D341Med (cell line): ENCODE measurements at regions not wholly inside any gene's neighbourhood (a gene's known extent, or its start where the extent isn't known, plus 50 kb on each side); places are given as distances from the start of the nearest gene placed in this dataset.
A peak's percentile ranks its signal among the peaks of the same experiment; 100 is the strongest.
"Not testable (repeated sequence)": the region's sequence is repeated elsewhere in the genome, so short reads cannot be mapped to it uniquely, and the experiment has no call there.

Experiments used
- DNase-seq: peaks from one replicate; pipeline ENCODE4 v3.0.0; 2012; ENCODE audit warnings: low spot score

DNA sequence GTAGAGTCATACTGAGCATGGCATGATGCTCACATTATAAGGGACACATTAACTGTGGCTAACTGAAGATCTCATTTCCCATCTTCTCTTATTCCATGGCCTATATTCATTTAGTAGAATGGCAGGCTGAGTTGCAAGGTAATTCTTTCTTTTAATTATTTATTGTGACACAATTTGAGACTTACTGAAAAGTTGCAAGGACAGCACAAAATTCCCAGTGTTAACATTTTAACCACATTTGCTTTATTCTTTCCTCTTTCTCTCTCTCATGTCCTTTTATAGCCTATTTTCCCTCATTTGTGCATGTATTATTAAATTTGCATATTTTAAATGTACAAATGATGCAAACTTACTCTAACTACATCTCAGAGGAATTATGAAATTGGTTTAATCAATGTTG lies 366.1 kb upstream of the RPS23 start:
- no peak for DNase-seq

DNA sequence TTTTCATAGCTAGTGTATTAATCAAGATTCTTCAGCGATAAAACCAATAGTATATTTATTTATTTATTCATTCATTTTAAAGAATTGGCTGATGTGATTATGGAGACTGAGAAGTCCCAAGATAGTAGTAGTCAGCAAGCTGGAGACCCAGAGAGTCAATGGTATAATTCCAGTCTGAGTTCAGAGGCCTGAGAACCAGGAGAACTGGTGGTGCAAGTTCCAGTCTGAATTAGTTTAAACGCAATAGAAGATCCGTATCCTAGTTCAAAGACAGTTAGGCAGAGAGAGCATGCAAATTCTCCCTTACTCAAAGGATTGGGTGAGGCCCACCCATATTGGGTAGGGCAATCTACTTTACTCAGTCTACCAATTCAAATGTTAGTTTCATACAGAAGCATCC lies 364.2 kb upstream of the RPS23 start:
- DNase-seq = no peak

DNA sequence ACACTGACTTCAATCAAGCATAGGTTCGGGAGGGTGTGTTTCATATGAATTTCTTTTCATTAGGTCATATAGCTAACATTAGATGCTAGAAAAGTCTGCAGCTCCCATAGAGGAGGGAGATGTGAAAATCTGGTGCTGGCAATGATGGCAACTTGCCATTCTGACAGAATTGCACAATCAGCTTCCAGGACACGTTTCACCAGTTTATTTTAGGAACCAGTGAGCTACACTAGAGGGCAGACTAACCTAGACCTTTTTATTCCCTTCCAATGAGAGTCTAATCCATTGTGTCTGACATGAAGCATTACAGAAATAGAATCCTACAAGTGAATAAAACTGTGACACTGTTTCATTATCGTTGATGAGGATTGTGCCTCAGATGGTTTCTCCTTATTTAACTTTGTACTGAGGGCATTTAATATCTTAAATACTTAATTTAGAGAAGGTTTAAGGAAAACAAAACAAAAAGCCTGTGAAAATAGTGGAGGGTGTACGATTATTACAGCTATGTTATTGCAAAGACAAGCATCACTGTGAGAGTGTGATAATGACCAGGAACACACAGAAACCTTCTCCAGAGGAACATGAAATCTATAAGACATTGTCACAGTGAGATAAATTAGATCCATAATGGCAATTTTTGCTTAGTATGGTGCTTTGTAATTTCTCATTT lies 363.3 kb upstream of the RPS23 start:
- DNase-seq = peak; percentile 67

DNA sequence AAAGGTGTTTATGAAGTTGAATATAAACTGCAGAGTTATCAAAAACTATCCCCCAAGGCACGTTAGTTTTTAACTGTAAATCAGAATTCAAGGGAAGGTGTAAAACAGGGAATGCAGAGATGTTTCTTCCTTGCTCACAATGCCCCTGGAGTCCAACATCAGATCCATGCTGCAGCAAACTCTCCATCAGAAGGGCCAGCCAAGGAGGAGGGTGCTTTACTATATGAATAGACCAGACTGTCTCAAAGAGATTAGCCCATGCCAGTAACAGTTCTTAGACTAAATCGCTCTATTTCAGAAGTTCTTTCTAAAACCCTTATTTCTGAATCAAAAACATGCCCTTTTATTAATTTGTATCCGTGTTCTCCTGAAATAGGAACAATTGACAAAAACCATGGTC lies 362.8 kb upstream of the RPS23 start:
- peak; percentile 27 for DNase-seq

DNA sequence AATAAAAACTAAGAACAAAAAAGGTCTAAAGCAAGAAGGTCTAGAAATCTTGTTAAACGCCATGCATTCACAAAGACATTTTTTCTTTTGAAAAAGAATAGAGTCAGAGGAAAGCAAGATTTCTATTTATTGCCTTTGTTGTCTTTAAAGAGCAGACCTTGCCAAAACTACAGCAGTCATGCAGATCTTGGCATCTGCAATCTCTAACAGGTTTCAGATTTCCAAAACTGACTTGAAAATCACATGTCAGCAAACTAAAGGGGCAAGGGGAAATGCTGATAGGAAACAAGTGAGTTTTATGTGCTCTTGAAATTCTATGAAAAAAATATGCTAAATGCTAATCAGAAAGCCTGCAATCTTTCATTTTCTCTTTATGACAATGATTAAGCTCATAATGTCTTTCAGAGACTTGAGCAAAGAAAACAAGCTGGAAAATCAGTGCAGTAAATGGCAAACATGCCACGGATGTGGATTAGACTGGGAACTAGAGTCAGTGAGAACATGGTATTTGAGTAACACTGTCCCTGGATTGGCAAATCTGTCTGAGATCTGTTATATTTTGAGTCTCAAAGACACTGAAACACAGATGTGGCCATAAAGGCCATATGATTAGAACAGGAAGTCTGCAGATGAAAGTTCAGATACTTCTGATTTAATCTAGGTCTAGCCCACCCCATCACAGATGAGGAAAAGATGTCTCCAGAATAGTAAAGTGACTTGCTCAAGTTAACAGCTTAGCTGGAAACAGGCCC lies 361.4 kb upstream of the RPS23 start:
- no peak for DNase-seq

DNA sequence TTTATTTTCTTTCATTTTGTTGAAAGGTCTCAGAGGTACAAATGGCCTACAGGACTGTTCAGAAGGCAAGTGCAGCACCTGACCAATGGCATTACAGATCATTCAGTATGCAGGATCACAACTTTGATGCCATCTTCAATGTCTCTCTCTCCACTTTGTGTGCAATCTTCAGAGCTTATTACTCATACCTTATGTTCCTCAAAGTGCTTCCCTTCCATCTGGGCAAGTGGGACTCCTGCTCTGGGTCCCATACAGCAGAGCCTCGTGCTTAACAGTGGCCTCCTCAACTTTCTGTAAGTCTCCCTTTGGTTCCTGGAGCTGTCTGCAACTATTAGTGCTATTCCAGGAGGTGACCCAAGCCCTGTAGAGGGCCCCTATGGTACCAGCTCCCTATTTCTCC lies 358.4 kb upstream of the RPS23 start:
- no peak for DNase-seq

DNA sequence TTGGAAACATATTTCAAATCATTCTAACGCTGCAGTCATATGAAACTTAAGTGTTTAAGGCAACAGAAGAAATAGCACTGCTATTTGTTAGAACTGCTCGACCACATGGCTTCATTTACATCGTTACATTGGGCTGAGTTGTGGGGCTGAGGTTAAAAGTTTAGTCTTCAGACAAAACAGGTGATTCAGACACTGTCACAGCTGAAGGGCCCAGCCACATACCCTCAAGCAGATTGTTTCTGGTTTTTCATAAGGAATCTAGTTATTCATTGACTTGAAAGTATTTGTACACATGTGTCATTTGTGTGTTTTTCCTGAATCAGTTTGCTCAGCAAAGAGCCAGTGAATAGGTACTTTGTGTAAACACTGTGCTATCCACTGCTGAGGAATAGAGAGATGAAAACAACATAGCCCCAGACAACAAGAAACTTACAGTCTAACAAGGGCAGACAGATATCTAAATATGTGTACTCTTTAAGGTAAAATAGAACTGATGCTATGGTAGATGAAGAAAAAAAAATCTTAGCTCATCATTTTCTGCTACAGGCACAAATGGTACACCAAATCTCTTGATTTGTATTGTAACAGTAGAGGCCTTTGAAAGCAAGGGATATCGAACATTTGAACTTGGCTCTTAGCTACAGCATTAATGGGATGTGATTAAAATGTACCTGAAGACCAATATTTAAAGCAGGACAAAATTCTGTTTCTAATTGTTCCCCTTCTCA lies 357.6 kb upstream of the RPS23 start:
- no peak for DNase-seq

DNA sequence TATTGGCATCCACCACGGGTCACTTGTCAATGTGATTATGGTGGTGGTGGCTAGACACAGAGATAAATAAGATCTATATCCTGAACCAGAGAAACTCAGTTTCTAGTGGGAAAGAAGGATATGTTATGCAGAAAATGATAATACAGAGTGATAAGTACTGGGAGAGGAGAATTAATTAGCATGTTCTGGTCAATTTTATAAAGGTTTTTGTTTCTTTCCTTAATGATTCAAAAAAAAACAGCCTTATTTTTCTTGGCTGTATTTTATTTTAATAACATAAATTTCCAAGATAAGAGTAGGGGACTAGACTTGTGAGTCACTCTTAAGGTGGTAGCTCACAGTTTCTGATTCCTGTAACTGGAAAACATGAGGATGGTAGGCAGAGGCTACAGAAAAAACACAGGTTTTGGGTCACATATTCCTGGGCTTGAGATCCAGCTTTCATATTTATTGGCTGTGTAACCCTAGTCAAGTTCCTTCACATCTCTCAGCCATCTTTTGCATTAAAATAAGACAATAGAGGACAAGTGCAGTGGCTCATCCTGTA lies 350.3 kb upstream of the RPS23 start:
- no peak for DNase-seq

DNA sequence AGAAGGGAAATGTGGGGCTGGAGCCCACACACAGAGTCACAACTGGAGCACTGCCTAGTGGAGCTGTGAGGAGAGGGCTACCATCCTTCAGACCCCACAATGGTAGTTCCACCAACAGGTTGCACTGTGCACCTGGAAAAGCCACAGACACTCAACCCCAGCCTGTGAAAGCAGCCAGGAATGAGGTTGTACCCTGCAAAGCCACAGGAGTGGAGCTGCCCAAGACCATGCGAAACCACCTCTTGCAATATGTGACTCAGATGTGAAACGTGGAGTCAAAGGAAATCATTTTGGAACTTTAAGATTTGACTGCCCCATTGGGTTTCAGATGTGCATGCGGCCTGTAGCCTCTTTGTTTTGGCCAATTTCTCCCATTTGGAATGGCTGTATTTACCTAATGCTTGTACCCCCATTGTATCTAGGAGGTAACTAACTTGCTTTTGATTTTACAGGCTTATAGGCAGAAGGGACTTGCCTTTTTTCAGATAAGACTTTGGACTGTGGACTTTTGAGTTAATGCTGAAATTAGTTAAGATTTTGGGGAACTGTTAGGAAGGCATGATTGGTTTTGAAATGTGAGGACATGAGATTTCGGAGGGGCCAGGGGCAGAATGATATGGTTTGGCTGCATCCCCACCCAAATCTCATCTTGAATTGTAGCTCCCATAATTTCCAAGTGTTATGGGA lies 348.9 kb upstream of the RPS23 start:
- DNase-seq = not testable (repeated sequence)

DNA sequence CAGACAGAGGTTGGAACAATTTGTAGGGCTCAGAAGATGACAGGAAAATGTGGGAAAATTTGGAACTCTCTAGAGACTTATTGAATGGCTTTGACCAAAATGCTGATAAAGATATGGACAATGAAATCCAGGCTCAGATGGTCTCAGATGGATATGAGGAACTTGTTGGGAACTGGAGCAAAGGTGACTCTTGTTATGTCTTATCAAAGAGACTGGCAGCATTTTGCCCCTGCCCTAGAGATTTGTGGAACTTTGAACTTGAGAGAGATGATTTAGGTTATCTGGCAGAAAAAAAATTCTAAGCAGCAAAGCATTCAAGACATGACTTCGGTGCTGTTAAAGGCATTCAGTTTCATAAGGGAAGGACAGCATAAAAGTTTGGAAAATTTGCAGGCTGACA lies 347.9 kb upstream of the RPS23 start:
- DNase-seq = not testable (repeated sequence)

DNA sequence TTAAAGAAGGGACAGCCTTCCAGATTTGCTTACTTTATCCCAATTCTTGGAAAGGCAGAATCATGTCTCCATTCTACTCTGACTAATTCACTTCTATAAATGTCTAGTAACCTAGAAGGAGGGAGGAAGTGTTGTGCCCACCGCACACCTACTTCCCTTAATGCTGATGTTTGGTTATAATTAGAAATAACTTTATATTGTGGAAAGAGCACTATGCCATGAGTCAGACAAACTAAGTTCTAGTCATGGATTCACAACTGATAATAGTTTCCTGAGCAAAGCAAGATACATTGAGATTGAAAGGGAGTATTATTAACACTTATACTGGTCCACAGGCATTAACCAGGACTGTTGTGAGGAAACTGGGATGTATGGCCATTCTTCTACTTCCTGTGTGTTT lies 345.9 kb upstream of the RPS23 start:
- DNase-seq = no peak

DNA sequence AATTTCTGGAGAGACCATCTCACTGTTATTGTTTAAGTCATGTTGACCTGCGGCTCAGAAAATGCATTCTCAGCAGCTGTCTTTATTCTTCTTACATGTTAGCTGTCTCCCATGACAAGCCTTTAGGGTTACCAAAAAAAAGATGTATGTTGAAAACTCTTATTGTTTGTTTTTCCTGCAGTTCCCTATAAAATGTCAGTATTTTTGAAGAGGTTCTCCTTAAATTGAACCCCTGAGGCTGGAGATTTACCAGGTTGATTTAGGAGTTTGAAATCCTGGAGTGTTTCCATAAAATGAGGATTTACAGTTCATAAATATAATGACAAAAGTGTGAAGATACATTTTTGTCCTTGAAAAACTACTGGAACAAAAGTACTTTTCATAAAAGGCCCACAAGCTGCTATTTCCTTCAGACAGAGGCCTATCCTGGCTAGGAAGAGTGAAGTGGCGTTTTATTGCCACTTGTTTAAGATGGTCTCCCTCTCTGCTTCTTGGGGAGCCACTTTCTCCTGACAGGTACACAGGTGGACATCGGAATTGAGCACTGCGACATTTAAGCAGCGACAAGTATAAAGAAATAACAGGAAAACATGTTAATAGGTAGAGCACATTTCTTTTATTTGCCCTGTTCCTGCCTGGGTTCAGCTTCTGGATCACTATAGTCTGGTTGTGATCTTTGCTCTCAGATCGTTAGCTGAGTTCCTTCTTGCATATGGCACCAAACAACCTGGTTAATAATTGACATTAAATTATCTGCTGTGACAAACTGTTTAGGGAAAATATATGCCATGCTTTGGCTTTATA lies 344.8 kb upstream of the RPS23 start:
- no peak for DNase-seq

DNA sequence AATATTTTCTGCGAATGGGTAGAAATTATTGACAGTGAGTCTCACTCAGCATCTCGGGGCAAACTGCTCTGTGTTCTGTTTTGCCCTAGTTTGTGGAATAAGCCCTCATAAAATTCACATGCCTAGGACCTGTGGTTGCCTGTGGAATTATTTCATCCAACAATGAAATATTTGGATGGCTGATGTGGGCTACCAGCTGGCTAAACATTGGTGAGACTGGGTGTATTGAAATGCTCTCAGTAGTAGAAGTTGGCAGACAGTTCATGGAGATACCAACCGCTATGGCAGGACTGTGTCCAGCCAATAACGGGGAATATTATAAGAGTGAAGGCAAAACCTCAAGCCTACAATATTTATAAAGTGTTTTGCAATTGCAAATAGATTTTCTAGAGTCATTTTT lies 344.1 kb upstream of the RPS23 start:
- DNase-seq = no peak

DNA sequence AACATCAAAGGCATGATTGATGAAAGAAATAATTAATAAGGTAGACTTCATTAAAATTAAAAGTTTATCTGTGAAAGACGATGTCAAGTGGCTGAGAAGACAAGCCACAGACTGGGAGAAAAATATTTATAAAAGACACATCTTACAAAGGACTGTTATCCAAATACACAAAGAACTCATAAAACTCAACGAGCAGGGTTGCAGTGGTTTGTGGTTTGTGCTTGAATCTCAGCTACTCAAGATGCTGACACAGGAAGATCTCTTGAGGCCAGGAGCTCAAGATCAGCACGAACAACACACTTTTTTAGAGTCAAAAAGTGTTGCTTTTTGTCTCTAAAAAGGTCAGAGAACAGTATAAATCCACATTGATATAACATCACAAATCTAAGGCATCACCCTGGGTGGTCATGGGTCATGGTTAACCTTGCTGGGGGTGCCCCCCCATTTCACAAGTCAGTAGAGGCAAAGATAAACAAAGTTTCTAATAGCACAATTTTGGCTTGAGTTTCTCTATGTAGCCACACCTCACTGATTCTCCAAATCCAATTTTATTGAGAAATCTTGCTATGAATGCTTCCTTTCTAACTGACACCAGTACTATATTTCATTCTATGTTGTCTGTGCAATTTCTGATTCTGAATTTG lies 342.9 kb upstream of the RPS23 start:
- no peak for DNase-seq

DNA sequence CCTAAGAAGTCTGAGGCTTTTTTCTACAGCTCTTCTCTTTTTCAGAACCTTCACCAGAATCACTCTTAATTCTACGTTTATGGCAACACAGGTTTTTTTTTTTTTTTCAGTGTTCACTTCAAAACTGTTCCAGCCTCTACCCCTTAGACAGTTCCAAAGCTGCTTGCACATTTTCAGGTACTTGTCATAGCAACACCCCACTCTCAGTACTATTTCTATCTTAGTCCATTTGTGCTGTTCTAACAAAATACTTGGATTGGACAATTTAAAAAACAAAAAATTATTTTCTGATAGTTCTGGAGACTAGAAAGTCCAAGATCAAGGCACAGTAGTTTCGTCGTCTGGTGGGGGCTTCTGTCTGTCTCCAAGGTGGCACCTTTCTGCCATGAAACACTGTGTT lies 340.9 kb upstream of the RPS23 start:
- DNase-seq = no peak

DNA sequence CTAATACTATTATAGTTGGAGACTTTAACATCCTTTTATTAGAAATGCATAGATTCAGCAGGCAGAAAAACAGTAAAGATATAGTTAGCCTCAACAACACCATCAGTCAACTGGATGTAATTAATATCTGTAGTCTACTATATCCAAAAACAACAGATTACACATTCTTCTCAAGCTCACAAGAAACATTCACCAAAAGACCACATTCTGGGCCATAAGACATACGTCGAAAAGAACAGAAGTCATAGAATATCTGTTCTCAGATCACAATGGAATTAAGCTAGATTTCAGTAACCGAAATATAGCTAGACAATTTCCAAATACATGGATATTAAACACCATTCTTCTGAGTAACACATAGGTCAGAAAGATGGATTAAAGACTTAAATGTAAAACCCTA lies 336.6 kb upstream of the RPS23 start:
- no peak for DNase-seq

DNA sequence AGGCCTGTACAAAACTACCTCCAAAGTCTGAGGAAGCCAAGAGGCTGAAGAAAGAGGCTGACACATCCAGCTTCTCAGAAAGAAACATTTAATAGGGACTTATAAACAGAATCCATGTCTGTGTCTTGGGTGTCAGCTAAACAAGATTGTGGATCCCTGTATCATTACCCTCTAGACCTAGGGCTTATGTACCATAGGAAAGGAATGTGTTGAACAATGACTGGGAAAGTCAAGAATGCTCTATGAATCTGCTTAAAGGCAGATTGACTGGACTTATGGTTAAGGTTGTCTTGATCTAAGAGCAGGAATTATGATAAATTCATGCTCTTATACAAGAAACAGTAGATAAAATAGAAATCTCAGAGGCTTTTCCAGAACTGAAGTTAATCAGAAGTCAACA lies 335.7 kb upstream of the RPS23 start:
- DNase-seq = no peak

DNA sequence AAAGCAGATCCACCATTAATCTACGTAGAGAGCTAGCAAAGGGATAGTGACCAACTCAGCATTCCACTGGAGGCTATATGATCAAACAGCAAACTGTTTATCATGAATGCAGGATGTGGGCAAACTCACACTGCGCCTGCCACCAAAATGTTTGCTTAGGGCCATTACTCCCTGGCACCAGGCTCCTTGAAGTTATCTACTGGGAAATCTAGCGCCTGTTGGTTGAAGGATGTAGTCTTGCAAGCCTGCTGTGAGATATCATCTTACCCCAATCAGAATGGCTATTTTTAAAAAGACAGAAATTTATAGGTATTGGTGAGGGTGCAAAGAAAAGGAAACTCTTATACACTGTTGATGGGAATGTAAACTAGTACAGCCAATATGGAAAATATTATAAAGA lies 332.5 kb upstream of the RPS23 start:
- DNase-seq = no peak

DNA sequence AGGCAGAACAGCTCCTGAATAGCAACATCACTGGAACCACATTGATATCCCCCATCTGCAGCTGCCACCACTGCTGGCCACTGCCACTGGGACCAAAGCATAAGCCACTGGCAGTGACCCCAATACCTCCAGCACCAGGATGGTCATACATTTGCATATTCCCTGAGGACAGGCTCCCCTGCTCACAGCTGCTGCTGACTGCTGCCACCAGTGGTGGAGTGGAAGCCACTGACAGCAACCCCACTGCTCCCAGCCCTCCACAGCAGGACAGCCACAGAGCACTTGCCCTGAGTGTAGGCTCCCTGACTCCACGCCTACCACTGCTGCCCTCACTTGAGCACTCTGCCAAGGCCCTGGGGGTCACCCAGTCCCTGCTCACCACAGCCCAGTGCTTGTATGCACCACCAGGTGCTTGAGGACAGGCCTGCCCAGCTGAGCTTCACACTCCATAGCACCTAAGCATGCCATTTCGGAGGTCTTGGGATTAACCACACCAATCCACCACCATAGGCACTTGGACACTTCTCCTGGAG lies 327.4 kb upstream of the RPS23 start:
- DNase-seq = no peak

DNA sequence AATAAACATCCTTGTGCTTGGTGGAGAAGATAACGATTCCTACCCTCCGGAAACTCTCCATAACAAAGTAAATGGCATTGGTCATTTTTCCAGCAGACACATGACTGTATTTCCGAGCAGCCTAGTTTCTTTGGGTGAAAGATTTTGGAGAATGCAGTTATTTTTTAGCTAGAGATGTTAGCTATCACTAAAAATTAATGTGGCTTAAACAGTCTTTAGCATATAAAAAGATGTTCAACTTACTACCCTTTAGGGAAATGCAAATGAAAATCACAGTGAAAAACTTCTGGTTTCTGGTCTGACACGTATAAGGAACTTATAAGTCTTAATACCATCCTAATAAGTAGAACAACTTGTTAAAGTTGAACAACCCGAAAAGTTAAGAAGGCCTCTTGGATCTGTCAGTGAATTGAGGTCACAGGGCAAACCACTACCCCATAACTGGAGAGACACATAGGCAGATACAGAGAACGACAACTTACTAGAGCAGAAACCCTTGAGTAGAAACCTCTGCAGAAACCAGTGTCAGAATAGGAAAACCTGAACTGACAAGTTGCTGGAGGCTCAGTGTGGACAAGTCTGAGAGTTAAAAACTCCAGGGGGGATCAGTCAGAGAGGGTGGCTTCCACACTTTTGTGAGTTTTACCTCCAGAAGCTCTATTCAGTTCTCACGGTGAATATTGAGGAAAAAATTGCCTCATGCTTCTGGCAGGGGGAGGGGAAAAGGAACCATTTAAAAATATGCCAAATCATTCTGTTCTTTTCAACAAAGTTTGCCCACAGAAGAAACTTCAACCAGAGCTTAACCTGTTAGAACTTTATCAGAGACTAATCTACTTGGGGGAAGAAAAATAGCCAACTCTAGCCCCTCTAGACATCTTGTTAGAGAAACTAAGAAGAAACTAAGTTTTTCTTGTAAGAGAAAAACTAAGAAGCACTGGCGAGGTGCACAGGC lies 325.2 kb upstream of the RPS23 start:
- DNase-seq = no peak
